ENCODE measurements at regions not wholly inside any gene's neighbourhood (a gene's known extent, or its start where the extent isn't known, plus 50 kb on each side); places are given as distances from the start of the nearest gene placed in this dataset.

GRCh38 chr5:89934069-89934468, 475.5 kb downstream of the CETN3 start:
- DNase-seq (ENCODE audit: low read depth) = no peak
- no peak for TF ChIP-seq CTCF (IDR thresholded peaks at IDR 0.05; ENCODE audit: insufficient read depth, low read depth, low read length, missing control alignments)
- H3K4me3 ChIP-seq (ENCODE audit: low read length) = no peak overlapping the region

- H3K4me3 ChIP-seq (ENCODE audit: low read length) = no peak overlapping the region
- TF ChIP-seq CTCF (IDR thresholded peaks at IDR 0.05; ENCODE audit: insufficient read depth, low read depth, low read length, missing control alignments) = no peak
- no peak for DNase-seq (ENCODE audit: low read depth)
Observed at GRCh38 chr5:89932771-89933181, 476.8 kb downstream of the CETN3 start.

GRCh38 chr5:89930591-89931392, 478.8 kb downstream of the CETN3 start:
- H3K4me3 ChIP-seq (ENCODE audit: low read length) = no peak overlapping the region
- DNase-seq (ENCODE audit: low read depth) = peak; percentile 58
- TF ChIP-seq CTCF (IDR thresholded peaks at IDR 0.05; ENCODE audit: insufficient read depth, low read depth, low read length, missing control alignments) = no peak

- TF ChIP-seq CTCF (IDR thresholded peaks at IDR 0.05; ENCODE audit: insufficient read depth, low read depth, low read length, missing control alignments) = no peak
- H3K4me3 ChIP-seq (ENCODE audit: low read length) = no peak overlapping the region
- DNase-seq (ENCODE audit: low read depth) = no peak
Observed at GRCh38 chr5:89929834-89930233, 479.7 kb downstream of the CETN3 start.

- no peak for TF ChIP-seq CTCF (IDR thresholded peaks at IDR 0.05; ENCODE audit: insufficient read depth, low read depth, low read length, missing control alignments)
- no peak overlapping the region for H3K4me3 ChIP-seq (ENCODE audit: low read length)
- no peak for DNase-seq (ENCODE audit: low read depth)
Observed at GRCh38 chr5:89929173-89929572, 480.4 kb downstream of the CETN3 start.

- TF ChIP-seq CTCF (IDR thresholded peaks at IDR 0.05; ENCODE audit: insufficient read depth, low read depth, low read length, missing control alignments) = no peak
- H3K4me3 ChIP-seq (ENCODE audit: low read length) = no peak overlapping the region
- no peak for DNase-seq (ENCODE audit: low read depth)
Observed at GRCh38 chr5:89922161-89922560, 487.4 kb downstream of the CETN3 start.

GRCh38 chr5:89917112-89917511, 492.4 kb downstream of the CETN3 start:
- no peak for DNase-seq (ENCODE audit: low read depth)
- no peak overlapping the region for H3K4me3 ChIP-seq (ENCODE audit: low read length)
- no peak for TF ChIP-seq CTCF (IDR thresholded peaks at IDR 0.05; ENCODE audit: insufficient read depth, low read depth, low read length, missing control alignments)
